ENCODE measurements at regions not wholly inside any gene's neighbourhood (a gene's known extent, or its start where the extent isn't known, plus 50 kb on each side); places are given as distances from the start of the nearest gene placed in this dataset.

DNA sequence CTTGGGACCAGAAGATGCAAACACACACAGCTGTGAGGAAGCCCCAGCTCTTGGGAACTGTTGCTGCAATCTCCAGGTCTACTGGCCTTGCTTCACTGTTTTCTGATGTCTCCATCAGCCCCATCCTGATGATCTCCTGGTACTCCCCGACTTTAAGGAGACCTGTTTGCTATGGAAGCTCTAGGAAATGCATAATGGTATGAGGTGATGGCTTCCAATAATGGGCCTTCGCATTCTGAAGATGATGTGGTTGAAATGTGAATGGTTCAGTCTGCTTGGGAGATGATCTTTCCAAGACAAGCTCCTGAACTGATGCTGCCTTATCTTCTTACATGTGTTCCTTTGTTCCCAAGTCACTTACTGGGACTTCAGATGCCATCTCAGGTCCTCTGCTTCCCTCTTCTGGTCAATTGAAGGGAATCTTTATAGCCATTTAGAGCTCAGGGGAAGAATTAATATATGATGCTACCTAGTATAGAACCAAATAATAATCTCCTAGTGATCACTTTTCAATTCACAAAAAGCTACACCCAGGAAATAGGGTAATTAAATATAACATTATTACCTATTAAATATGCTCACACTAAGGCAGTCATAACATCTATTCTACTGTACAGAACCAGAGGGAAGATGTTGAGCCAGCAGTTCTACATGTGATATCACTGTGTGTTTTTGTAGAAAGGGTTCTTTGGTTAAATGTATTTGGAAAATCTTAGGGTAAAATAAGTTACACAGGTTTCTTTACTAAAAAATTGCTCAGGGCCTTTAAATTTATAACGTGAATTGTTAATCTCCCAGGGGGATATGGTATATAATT, 73.9 kb upstream of the VTCN1 start:
- Histone ChIP-seq H3K36me3 (ENCODE audit: control insufficient read depth, insufficient read depth, low read length) (no peaks in the 10 kb centered on the region), H3K27me3 (replicated peaks; ENCODE audit: control insufficient read depth, insufficient read depth, low read length) (no peaks in the 10 kb centered on the region), H3K4me3 (replicated peaks; ENCODE audit: low read depth, low read length) (no peak overlapping the region)
- TF ChIP-seq, protein P1, sequence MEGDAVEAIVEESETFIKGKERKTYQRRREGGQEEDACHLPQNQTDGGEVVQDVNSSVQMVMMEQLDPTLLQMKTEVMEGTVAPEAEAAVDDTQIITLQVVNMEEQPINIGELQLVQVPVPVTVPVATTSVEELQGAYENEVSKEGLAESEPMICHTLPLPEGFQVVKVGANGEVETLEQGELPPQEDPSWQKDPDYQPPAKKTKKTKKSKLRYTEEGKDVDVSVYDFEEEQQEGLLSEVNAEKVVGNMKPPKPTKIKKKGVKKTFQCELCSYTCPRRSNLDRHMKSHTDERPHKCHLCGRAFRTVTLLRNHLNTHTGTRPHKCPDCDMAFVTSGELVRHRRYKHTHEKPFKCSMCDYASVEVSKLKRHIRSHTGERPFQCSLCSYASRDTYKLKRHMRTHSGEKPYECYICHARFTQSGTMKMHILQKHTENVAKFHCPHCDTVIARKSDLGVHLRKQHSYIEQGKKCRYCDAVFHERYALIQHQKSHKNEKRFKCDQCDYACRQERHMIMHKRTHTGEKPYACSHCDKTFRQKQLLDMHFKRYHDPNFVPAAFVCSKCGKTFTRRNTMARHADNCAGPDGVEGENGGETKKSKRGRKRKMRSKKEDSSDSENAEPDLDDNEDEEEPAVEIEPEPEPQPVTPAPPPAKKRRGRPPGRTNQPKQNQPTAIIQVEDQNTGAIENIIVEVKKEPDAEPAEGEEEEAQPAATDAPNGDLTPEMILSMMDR (IDR thresholded peaks at IDR 0.05; ENCODE audit: insufficient read depth, low read length, poor library complexity, severe bottlenecking) = peak; percentile 12
- DNase-seq (ENCODE audit: extremely low read depth, insufficient read length) = no peak

DNA sequence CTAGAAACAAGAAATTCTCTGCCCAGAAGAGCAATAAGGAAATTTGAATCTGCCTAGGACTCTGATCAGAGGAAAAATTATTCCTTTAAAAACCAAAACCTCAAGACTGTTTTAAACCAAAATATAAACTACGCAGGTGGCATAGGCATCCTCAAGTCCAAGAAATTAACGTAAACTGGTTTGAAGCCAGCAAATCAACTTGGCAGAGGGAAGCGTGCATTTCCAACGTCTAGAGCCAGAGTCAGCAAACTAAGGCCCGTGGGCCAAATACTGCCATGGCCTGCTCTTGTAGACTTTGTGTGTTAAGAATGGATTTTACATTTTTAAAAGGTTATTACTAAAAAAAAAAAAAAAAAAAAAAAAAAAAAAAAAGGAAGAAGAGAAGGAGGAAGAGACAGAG, 67.8 kb upstream of the VTCN1 start:
- no peak for DNase-seq (ENCODE audit: extremely low read depth, insufficient read length)
- Histone ChIP-seq H3K4me3 (replicated peaks; ENCODE audit: low read depth, low read length) (no peak overlapping the region), H3K36me3 (ENCODE audit: control insufficient read depth, insufficient read depth, low read length) (no peaks in the 10 kb centered on the region), H3K27me3 (replicated peaks; ENCODE audit: control insufficient read depth, insufficient read depth, low read length) (no peaks in the 10 kb centered on the region)
- TF ChIP-seq, protein P1 (IDR thresholded peaks at IDR 0.05; ENCODE audit: insufficient read depth, low read length, poor library complexity, severe bottlenecking) = no peak

DNA sequence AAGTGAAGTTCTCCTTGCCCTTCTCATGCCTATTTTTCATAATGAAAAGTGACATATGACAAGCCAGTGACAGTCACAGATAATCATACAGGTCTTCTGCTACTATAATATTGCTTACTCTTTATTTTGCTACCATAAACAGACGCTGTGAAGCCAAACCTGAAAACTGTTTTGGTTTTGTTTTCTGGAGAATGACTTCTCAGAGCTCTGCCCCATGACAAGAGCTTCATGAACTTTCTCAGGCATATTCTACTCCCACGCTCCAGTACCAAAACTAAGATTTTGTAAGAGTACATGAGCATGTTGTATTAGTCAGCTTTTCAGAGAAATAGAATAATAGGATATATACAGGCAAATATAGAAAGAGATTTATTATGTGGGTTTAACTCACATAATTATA, 64.3 kb upstream of the VTCN1 start:
- TF ChIP-seq, protein P1 (IDR thresholded peaks at IDR 0.05; ENCODE audit: insufficient read depth, low read length, poor library complexity, severe bottlenecking) = no peak
- Histone ChIP-seq H3K36me3 (ENCODE audit: control insufficient read depth, insufficient read depth, low read length) (no peaks in the 10 kb centered on the region), H3K27me3 (replicated peaks; ENCODE audit: control insufficient read depth, insufficient read depth, low read length) (no peaks in the 10 kb centered on the region), H3K4me3 (replicated peaks; ENCODE audit: low read depth, low read length) (no peak overlapping the region)
- DNase-seq (ENCODE audit: extremely low read depth, insufficient read length) = no peak

DNA sequence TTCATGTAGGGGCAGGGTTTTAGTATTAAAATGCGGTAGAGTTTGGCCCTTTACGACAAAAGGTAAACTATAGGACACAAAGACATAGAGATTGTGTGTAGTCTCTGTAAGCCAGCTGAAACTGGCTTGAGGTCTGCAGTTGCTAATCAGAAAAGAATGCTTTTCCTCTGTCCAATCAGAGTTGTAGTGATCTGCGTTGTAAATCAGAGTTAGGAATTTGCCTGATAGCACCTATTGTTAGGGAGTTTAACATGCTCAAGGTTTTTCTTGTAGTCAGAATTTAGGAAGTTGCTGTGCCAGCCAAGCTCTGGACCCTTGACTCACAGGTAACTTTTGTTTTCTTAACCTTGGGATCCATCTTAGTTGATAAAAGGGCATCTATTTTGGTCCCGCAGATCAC, 61.2 kb upstream of the VTCN1 start:
- Histone ChIP-seq H3K27me3 (replicated peaks; ENCODE audit: control insufficient read depth, insufficient read depth, low read length) (no peaks in the 10 kb centered on the region), H3K4me3 (replicated peaks; ENCODE audit: low read depth, low read length) (no peak overlapping the region), H3K36me3 (ENCODE audit: control insufficient read depth, insufficient read depth, low read length) (no peaks in the 10 kb centered on the region)
- no peak for DNase-seq (ENCODE audit: extremely low read depth, insufficient read length)
- TF ChIP-seq, protein P1 (IDR thresholded peaks at IDR 0.05; ENCODE audit: insufficient read depth, low read length, poor library complexity, severe bottlenecking) = no peak

DNA sequence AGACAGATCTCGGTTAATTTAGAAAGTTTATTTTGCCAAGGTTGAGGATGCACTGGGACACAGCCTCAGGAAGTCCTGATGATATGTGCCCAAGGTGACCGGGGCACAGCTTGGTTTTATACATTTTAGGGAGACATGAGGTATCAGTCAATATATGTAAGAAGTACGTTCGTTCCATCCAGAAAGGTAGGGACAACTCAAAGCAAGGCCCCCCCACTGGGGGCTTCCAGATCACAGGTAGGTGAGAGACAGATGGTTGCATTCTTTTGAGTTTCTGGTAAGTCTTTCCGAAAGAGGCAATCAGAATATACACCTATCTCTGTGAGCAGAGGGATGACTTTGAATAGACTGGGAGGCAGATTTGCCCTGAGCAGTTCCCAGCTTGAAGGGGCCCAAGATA, 60.4 kb upstream of the VTCN1 start:
- DNase-seq (ENCODE audit: extremely low read depth, insufficient read length) = no peak
- TF ChIP-seq, protein P1 (IDR thresholded peaks at IDR 0.05; ENCODE audit: insufficient read depth, low read length, poor library complexity, severe bottlenecking) = no peak
- no peaks in the 10 kb centered on the region for H3K27me3 ChIP-seq (replicated peaks; ENCODE audit: control insufficient read depth, insufficient read depth, low read length)
- H3K36me3 ChIP-seq (ENCODE audit: control insufficient read depth, insufficient read depth, low read length) = no peaks in the 10 kb centered on the region
- no peak overlapping the region for H3K4me3 ChIP-seq (replicated peaks; ENCODE audit: low read depth, low read length)
